PFSK-1 (cell line): ENCODE measurements at regions not wholly inside any gene's neighbourhood (a gene's known extent, or its start where the extent isn't known, plus 50 kb on each side); places are given as distances from the start of the nearest gene placed in this dataset.

Experiments used
- FOXP2 ChIP-seq: optimal IDR thresholded peaks from 2 replicates; pipeline ENCODE3; 2011; ENCODE audit warnings: borderline replicate concordance, control low read depth, inconsistent platforms; ENCODE audit not compliant: insufficient read depth; ENCODE audit errors: extremely low read length, extremely low read depth
- POLR2AphosphoS5 ChIP-seq: IDR thresholded peaks from 2 replicates; pipeline ENCODE4 v1.6.1; 2012; ENCODE audit warnings: low read depth, mild to moderate bottlenecking, control low read depth, low read length, moderate library complexity
- REST ChIP-seq, 2 experiments: IDR thresholded peaks; 2 replicates each; pipeline versions ENCODE4 v1.6.1 to v1.8.0; 2011 to 2012; ENCODE audit warnings: low read depth in 2 of 2, low read length in 2 of 2, control low read depth in 1 of 2, inconsistent platforms in 1 of 2, mild to moderate bottlenecking in 1 of 2, moderate library complexity in 1 of 2; ENCODE audit not compliant: insufficient read depth in 1 of 2
- SIN3A ChIP-seq: IDR thresholded peaks from 2 replicates; pipeline ENCODE4 v1.6.1; 2012; ENCODE audit warnings: mild to moderate bottlenecking, low read length, moderate library complexity, borderline replicate concordance; ENCODE audit not compliant: insufficient read depth
- TAF1 ChIP-seq: IDR thresholded peaks from 2 replicates; pipeline ENCODE4 v1.6.1; 2012; ENCODE audit warnings: low read length, control low read depth, borderline replicate concordance; ENCODE audit not compliant: insufficient read depth

GRCh38 chr21:15298306-15298705, 233.5 kb upstream of the NRIP1 start:
- TF ChIP-seq REST (IDR thresholded peaks at IDR 0.05; ENCODE audit: insufficient read depth in 1 of 2, low read depth in 2 of 2, low read length in 2 of 2) = no peak
- TF ChIP-seq POLR2AphosphoS5 = no peak

GRCh38 chr21:15300131-15300530, 235.3 kb upstream of the NRIP1 start:
- TF ChIP-seq REST (IDR thresholded peaks at IDR 0.05; ENCODE audit: insufficient read depth in 1 of 2, low read depth in 2 of 2, low read length in 2 of 2) (no peak), POLR2AphosphoS5 (no peak), SIN3A (no peak), FOXP2 (no peak), TAF1 (no peak)

GRCh38 chr21:15301014-15301413, 236.2 kb upstream of the NRIP1 start:
- TF ChIP-seq REST (IDR thresholded peaks at IDR 0.05; ENCODE audit: insufficient read depth in 1 of 2, low read depth in 2 of 2, low read length in 2 of 2) (no peak), TAF1 (no peak), FOXP2 (no peak), SIN3A (no peak), POLR2AphosphoS5 (no peak)

- TF ChIP-seq FOXP2 (no peak), POLR2AphosphoS5 (no peak), SIN3A (no peak), TAF1 (no peak), REST (IDR thresholded peaks at IDR 0.05; ENCODE audit: insufficient read depth in 1 of 2, low read depth in 2 of 2, low read length in 2 of 2) (no peak)
Measured at GRCh38 chr21:15301736-15302135, 236.9 kb upstream of the NRIP1 start.

GRCh38 chr21:15306271-15306670, 241.5 kb upstream of the NRIP1 start:
- TF ChIP-seq TAF1 (no peak), SIN3A (no peak), FOXP2 (no peak), REST (IDR thresholded peaks at IDR 0.05; ENCODE audit: insufficient read depth in 1 of 2, low read depth in 2 of 2, low read length in 2 of 2) (no peak), POLR2AphosphoS5 (no peak)
